Mucosa of rectum (tissue), 2 donors: ENCODE measurements at regions not wholly inside any gene's neighbourhood (a gene's known extent, or its start where the extent isn't known, plus 50 kb on each side); places are given as distances from the start of the nearest gene placed in this dataset.

ENCODE experiments used
- H3K27ac ChIP-seq, 2 donors: one replicate each; pipeline ENCODE4 v1.7.0; 2013; ENCODE audit warnings: inconsistent platforms in 2 of 2, low read depth in 2 of 2, low read length in 2 of 2
- H3K27me3 ChIP-seq, 2 donors: one replicate each; pipeline ENCODE4 v1.7.0; 2013; ENCODE audit warnings: low read length in 2 of 2; ENCODE audit not compliant: control insufficient read depth in 2 of 2, insufficient read depth in 2 of 2
- H3K36me3 ChIP-seq, 2 donors: one replicate each; pipeline ENCODE4 v1.7.0; 2013; ENCODE audit warnings: low read length in 2 of 2; ENCODE audit not compliant: control insufficient read depth in 2 of 2, insufficient read depth in 2 of 2
- H3K4me1 ChIP-seq, 2 donors: one replicate each; pipeline ENCODE4 v1.7.0; 2013; ENCODE audit warnings: low read length in 2 of 2, mild to moderate bottlenecking in 1 of 2; ENCODE audit not compliant: control insufficient read depth in 2 of 2, insufficient read depth in 2 of 2
- H3K4me3 ChIP-seq, 2 donors: one replicate each; pipeline ENCODE4 v1.7.0; 2013; ENCODE audit warnings: low read length in 2 of 2
- H3K9ac ChIP-seq, 2 donors: one replicate each; pipeline ENCODE4 v1.7.0; 2013; ENCODE audit warnings: low read length in 2 of 2, low read depth in 1 of 2, mild to moderate bottlenecking in 1 of 2
- H3K9me3 ChIP-seq, 2 donors: one replicate each; pipeline ENCODE4 v1.7.0; 2013; ENCODE audit warnings: low read length in 2 of 2; ENCODE audit not compliant: control insufficient read depth in 2 of 2
- donor health status: healthy.
- donor health status: Normal muscosa, but diverticular disease.

DNA sequence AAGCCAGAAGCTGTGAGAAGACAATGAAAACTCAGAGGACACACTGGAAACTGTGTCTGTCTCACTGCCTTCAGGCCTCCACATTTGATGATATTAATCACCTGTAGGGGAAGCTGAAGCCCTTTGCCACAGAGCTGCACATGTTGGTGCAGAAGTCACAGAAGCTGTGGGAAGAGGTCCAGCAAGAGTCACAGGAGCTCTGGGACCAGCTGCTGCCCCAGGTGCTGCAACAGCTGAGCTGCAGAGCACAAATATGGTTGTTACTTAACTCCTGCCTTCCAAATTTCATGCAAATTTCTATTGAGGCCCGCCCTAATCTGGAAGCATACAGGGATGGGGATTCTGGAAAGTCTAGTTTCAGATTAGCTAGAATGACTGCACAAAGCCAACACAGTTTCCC, 169.3 kb downstream of the OGFRL1 start:
- Histone ChIP-seq H3K9ac (no peak overlapping the region), H3K4me1 (no peaks in the 10 kb centered on the region), H3K9me3 (no peaks in the 10 kb centered on the region), H3K4me3 (no peak overlapping the region), H3K36me3 (no peaks in the 10 kb centered on the region), H3K27ac (no peak overlapping the region), H3K27me3 (no peaks in the 10 kb centered on the region)

DNA sequence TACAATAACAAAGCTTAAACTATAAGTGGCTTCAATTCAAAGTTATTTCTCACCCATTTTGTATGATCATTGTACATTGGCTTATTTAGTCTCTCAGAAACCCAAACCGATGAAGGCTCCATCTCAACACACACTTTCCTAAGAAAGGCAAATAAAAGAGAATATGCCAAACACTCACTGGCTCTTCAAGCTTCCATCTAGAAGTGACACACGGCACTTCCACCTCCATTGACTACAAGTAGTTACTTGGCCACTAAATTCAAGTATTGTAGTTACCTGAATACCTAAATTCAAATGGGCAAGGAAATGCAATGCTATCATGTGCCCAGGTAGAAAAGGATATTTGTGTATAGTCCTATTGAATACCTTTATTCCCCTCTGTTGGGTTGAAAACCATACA, 170.6 kb downstream of the OGFRL1 start:
- Histone ChIP-seq H3K9ac (no peak overlapping the region), H3K27me3 (no peaks in the 10 kb centered on the region), H3K4me1 (no peaks in the 10 kb centered on the region), H3K9me3 (no peaks in the 10 kb centered on the region), H3K4me3 (no peak overlapping the region), H3K36me3 (no peaks in the 10 kb centered on the region), H3K27ac (no peak overlapping the region)

- no peak overlapping the region for H3K4me3 ChIP-seq
- H3K9ac ChIP-seq, result no peak overlapping the region
- no peak overlapping the region for H3K27ac ChIP-seq
- H3K27me3 ChIP-seq, result no peaks in the 10 kb centered on the region
- no peaks in the 10 kb centered on the region for H3K36me3 ChIP-seq
- H3K9me3 ChIP-seq, result no peaks in the 10 kb centered on the region
- H3K4me1 ChIP-seq, result no peaks in the 10 kb centered on the region
These were observed 172.3 kb downstream of the OGFRL1 start for GRCh38 chr6:71460933-71461332.

DNA sequence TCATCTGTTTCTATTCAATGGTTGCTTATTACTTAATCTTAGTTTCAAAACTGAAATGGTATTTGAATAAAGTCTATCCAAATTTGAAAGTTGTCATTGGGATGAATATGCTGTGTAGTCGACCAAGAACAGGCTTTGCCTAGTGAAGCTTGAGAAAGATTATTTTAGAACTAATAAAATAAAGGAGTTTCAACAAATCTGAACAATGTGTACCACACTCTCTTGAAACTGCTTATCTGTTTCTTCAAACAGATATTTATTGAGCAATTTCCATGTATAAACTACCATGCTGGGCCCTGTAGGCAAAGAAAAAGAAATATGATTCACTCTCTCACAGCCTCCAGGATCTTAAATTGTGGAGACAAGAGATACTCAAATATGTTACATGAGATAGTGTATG, 174.4 kb downstream of the OGFRL1 start:
- Histone ChIP-seq H3K9ac (no peak overlapping the region), H3K4me1 (no peaks in the 10 kb centered on the region), H3K27ac (no peak overlapping the region), H3K9me3 (no peaks in the 10 kb centered on the region), H3K4me3 (no peak overlapping the region), H3K27me3 (no peaks in the 10 kb centered on the region), H3K36me3 (no peaks in the 10 kb centered on the region)

GRCh38 chr6:71465096-71465495, 176.5 kb downstream of the OGFRL1 start:
- no peak overlapping the region for H3K27ac ChIP-seq
- no peak overlapping the region for H3K4me3 ChIP-seq
- no peak overlapping the region for H3K9ac ChIP-seq
- no peaks in the 10 kb centered on the region for H3K9me3 ChIP-seq
- H3K36me3 ChIP-seq, result no peaks in the 10 kb centered on the region
- H3K27me3 ChIP-seq, result no peaks in the 10 kb centered on the region
- no peaks in the 10 kb centered on the region for H3K4me1 ChIP-seq

DNA sequence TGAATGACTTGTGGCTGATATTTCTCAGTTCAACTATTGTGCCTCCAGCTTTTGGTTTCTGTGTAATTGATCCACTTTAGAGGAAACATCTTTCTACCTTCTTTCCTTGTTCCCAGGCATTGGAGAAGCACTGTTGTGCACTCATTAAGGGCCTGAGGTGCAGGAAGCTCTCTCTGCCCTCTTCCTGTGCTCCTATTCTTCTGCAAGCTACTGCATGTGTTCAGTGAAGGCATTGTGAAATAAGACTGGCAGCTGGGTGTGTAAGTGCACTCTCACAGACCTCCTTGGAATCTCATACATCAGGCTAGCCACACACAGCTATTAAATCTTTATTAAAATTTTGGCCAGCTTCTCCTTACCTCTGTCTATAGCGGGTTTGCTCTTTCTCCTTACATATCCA, 177.8 kb downstream of the OGFRL1 start:
- no peaks in the 10 kb centered on the region for H3K36me3 ChIP-seq
- no peaks in the 10 kb centered on the region for H3K9me3 ChIP-seq
- H3K27me3 ChIP-seq, result no peaks in the 10 kb centered on the region
- H3K4me1 ChIP-seq, result no peaks in the 10 kb centered on the region
- H3K27ac ChIP-seq, result no peak overlapping the region
- no peak overlapping the region for H3K9ac ChIP-seq
- H3K4me3 ChIP-seq, result no peak overlapping the region

GRCh38 chr6:71468038-71468437, 179.4 kb downstream of the OGFRL1 start:
- no peak overlapping the region for H3K27ac ChIP-seq

DNA sequence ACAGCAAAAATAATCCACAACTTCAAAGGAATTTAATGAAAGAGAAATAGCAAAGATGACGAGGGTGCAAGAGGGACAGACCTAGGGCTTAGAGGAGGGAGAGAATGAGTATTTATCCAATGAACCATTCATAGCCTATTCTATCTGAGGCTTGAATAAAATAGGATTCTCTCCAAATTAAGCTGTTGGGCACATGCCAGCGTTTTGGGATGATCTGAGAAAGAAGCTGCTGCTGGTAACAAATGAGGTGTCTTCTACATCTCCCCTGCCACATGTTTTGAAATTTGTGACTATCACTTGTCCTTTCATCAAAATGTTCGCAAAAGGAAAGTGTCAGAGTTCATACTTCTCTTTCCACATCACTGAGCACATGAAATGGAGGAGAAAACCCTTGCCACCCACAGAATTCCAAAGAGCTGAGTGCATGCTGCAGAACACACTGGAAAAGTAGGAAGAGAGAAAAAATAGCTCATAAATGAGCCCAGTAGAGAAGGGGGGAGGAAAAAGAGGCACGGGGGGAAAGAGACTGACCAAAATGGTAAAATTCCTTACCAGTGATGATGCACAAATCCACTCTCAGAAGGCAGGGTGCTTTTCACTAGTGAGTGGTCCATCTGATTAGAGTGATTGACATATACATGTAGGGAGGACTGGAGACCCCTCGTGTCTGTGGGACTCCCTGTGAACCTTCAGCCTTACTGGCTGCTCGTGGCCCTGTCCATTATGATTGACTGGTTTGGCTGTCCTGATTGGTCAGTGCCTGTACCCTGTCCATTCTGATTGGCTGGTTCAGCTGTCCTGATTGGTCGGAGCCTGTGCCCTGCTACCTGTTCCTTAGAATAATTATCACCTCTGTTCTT, 180.5 kb downstream of the OGFRL1 start:
- Histone ChIP-seq H3K4me3 (no peak overlapping the region), H3K9me3 (no peaks in the 10 kb centered on the region), H3K9ac (no peak overlapping the region), H3K36me3 (no peaks in the 10 kb centered on the region), H3K27ac (peak overlapping the region in 1 of 2 donors; percentile 17), H3K27me3 (no peaks in the 10 kb centered on the region), H3K4me1 (no peaks in the 10 kb centered on the region)

More at GRCh38 chr6:71468038-71468437, 179.4 kb downstream of the OGFRL1 start:
- Histone ChIP-seq H3K9me3 (no peaks in the 10 kb centered on the region), H3K9ac (no peak overlapping the region), H3K27me3 (no peaks in the 10 kb centered on the region), H3K4me3 (no peak overlapping the region), H3K4me1 (no peaks in the 10 kb centered on the region), H3K36me3 (no peaks in the 10 kb centered on the region)

- Histone ChIP-seq H3K4me1 (no peaks in the 10 kb centered on the region), H3K27ac (no peak overlapping the region), H3K36me3 (no peaks in the 10 kb centered on the region), H3K4me3 (no peak overlapping the region), H3K9me3 (no peaks in the 10 kb centered on the region), H3K9ac (no peak overlapping the region), H3K27me3 (no peaks in the 10 kb centered on the region)
These were observed 183.1 kb downstream of the OGFRL1 start for GRCh38 chr6:71471718-71472117.

GRCh38 chr6:71473926-71474325, 185.3 kb downstream of the OGFRL1 start:
- Histone ChIP-seq H3K27me3 (no peaks in the 10 kb centered on the region), H3K4me3 (no peak overlapping the region), H3K27ac (no peak overlapping the region), H3K4me1 (no peaks in the 10 kb centered on the region), H3K36me3 (no peaks in the 10 kb centered on the region), H3K9me3 (no peaks in the 10 kb centered on the region), H3K9ac (no peak overlapping the region)
